ENCODE measurements at regions not wholly inside any gene's neighbourhood (a gene's known extent, or its start where the extent isn't known, plus 50 kb on each side); places are given as distances from the start of the nearest gene placed in this dataset.

GRCh38 chr4:181933471-181933870 lies 309.7 kb upstream of the TENM3 start:
- DNase-seq (ENCODE audit: unreplicated experiment), result no peak
- BruUV-seq (replicated peaks), result no TSS peak
- TF ChIP-seq, protein P1, sequence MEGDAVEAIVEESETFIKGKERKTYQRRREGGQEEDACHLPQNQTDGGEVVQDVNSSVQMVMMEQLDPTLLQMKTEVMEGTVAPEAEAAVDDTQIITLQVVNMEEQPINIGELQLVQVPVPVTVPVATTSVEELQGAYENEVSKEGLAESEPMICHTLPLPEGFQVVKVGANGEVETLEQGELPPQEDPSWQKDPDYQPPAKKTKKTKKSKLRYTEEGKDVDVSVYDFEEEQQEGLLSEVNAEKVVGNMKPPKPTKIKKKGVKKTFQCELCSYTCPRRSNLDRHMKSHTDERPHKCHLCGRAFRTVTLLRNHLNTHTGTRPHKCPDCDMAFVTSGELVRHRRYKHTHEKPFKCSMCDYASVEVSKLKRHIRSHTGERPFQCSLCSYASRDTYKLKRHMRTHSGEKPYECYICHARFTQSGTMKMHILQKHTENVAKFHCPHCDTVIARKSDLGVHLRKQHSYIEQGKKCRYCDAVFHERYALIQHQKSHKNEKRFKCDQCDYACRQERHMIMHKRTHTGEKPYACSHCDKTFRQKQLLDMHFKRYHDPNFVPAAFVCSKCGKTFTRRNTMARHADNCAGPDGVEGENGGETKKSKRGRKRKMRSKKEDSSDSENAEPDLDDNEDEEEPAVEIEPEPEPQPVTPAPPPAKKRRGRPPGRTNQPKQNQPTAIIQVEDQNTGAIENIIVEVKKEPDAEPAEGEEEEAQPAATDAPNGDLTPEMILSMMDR (IDR thresholded peaks at IDR 0.05; ENCODE audit: unreplicated experiment), result no peak
- H3K27ac Mint-ChIP-seq (ENCODE audit: low read depth, unreplicated experiment), result no peak overlapping the region
- H3K4me3 Mint-ChIP-seq (ENCODE audit: unreplicated experiment), result no peak overlapping the region
- CTCF ChIA-PET, result interaction anchor here (1.0 kb wide), 1 partner anchor 276 kb away, joined by 3 read pairs; no protein-coding TSS in a partner anchor
- H3K4me1 Mint-ChIP-seq (ENCODE audit: insufficient read depth, unreplicated experiment), result no peaks in the 10 kb centered on the region
- no peaks in the 10 kb centered on the region for H3K36me3 Mint-ChIP-seq (ENCODE audit: insufficient read depth, unreplicated experiment)
- intact Hi-C loops (cut with micrococcal nuclease), result loop anchor here (10.0 kb wide), 1 partner anchor 369 kb away; no protein-coding TSS in a partner anchor
- no peaks in the 10 kb centered on the region for H3K27me3 Mint-ChIP-seq (ENCODE audit: insufficient read depth, unreplicated experiment)
- H3K9me3 Mint-ChIP-seq (ENCODE audit: unreplicated experiment), result peaks cover 25% of the 10 kb centered on the region
- POLR2A ChIA-PET, result no interaction called here

GRCh38 chr4:181938631-181939030 lies 304.6 kb upstream of the TENM3 start:
- H3K36me3 Mint-ChIP-seq (ENCODE audit: insufficient read depth, unreplicated experiment), result no peaks in the 10 kb centered on the region
- no peak overlapping the region for H3K4me3 Mint-ChIP-seq (ENCODE audit: unreplicated experiment)
- peaks cover 6% of the 10 kb centered on the region for H3K4me1 Mint-ChIP-seq (ENCODE audit: insufficient read depth, unreplicated experiment)
- intact Hi-C loops (cut with micrococcal nuclease), result loop anchor here (1.0 to 10.0 kb wide), 3 partner anchors 206 to 868 kb away; no protein-coding TSS in a partner anchor
- H3K9me3 Mint-ChIP-seq (ENCODE audit: unreplicated experiment), result no peaks in the 10 kb centered on the region
- CTCF ChIA-PET, result interaction anchor here (0.7 kb wide), 1 partner anchor 522 kb away, joined by 3 read pairs; no protein-coding TSS in a partner anchor
- BruUV-seq (replicated peaks), result no TSS peak
- TF ChIP-seq, protein P1 (IDR thresholded peaks at IDR 0.05; ENCODE audit: unreplicated experiment), result no peak
- no peak for DNase-seq (ENCODE audit: unreplicated experiment)
- H3K27ac Mint-ChIP-seq (ENCODE audit: low read depth, unreplicated experiment), result no peak overlapping the region
- no peaks in the 10 kb centered on the region for H3K27me3 Mint-ChIP-seq (ENCODE audit: insufficient read depth, unreplicated experiment)
- POLR2A ChIA-PET, result interaction anchor here (1.2 kb wide), 1 partner anchor 30 kb away, joined by 4 read pairs; no protein-coding TSS in a partner anchor

DNA sequence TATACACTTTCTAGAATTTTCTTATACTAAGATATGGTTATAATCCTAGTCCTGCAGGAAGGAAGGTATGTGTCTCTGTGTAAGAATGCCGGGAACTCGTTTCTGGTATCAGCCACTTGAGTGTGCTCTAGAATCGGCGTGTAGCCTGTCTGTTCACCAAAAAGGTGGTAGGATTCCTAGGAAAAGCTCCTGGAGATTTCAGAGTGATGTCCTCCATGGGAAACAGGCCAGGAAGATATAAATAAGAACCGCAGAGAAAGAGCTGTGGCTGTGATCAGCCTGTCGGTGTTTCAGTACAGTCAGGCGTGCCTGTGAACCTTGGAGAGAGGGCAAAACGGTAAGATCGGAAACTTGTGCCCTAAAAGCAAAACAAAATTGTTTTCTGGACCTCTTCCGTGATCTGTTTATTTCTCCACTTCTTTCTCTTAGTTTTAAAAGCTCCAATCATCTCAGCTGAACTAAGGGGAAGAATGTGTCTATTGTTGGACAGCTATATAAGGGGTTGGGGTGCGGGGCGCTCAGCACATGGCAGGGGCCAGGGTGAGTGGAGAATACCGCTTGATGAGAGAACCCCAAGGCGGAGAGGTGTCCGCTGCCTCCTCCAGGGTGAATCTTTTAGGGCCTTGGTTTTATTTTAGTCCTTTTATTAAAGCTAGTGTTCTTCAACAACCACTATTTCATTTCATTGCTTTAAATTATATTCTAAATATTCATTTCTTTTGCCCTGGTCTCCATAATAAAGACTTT lies 303.8 kb upstream of the TENM3 start:
- Mint-ChIP-seq H3K4me1 (ENCODE audit: insufficient read depth, unreplicated experiment) (peaks cover 6% of the 10 kb centered on the region), H3K36me3 (ENCODE audit: insufficient read depth, unreplicated experiment) (no peaks in the 10 kb centered on the region), H3K27me3 (ENCODE audit: insufficient read depth, unreplicated experiment) (no peaks in the 10 kb centered on the region), H3K9me3 (ENCODE audit: unreplicated experiment) (no peaks in the 10 kb centered on the region), H3K27ac (ENCODE audit: low read depth, unreplicated experiment) (peak overlapping the region; percentile 43), H3K4me3 (ENCODE audit: unreplicated experiment) (no peak overlapping the region)
- intact Hi-C loops (cut with micrococcal nuclease), result loop anchor here (1.0 to 10.0 kb wide), 3 partner anchors 205 to 867 kb away; no protein-coding TSS in a partner anchor
- TF ChIP-seq, protein P1 (IDR thresholded peaks at IDR 0.05; ENCODE audit: unreplicated experiment), result peak; percentile 24
- ChIA-PET CTCF (interaction anchor here (0.6 to 0.7 kb wide), 4 partner anchors 24 to 548 kb away, joined by 3 to 4 read pairs (median 3); no protein-coding TSS in a partner anchor), POLR2A (interaction anchor here (1.2 kb wide), 1 partner anchor 31 kb away, joined by 4 read pairs; no protein-coding TSS in a partner anchor)
- peak; percentile 24 for DNase-seq (ENCODE audit: unreplicated experiment)
- no TSS peak for BruUV-seq (replicated peaks)

DNA sequence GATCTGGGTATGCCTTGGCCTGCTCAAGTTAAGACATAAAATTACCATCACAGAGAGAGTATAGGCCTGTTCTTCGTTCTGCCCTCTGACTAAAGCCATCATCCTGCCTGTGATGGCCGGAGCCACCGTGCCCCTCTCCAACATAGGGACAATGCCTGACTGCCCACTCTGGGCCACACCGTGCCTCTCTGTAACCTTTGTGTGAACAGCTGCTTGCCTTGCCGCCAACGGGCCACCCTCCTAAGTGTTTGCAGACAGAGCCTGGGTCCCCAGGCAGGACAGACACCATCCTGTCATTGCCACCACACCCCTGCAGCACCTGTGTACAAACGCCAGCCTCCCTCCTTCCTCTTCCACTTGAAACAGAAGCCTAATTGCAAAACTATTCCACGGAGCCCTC lies 298.7 kb upstream of the TENM3 start:
- BruUV-seq (replicated peaks), result no TSS peak
- DNase-seq (ENCODE audit: unreplicated experiment), result no peak
- H3K4me3 Mint-ChIP-seq (ENCODE audit: unreplicated experiment), result no peak overlapping the region
- intact Hi-C loops (cut with micrococcal nuclease), result no loop called here
- no peaks in the 10 kb centered on the region for H3K36me3 Mint-ChIP-seq (ENCODE audit: insufficient read depth, unreplicated experiment)
- TF ChIP-seq, protein P1 (IDR thresholded peaks at IDR 0.05; ENCODE audit: unreplicated experiment), result no peak
- H3K9me3 Mint-ChIP-seq (ENCODE audit: unreplicated experiment), result no peaks in the 10 kb centered on the region
- ChIA-PET CTCF (no interaction called here), POLR2A (no interaction called here)
- no peaks in the 10 kb centered on the region for H3K4me1 Mint-ChIP-seq (ENCODE audit: insufficient read depth, unreplicated experiment)
- no peak overlapping the region for H3K27ac Mint-ChIP-seq (ENCODE audit: low read depth, unreplicated experiment)
- no peaks in the 10 kb centered on the region for H3K27me3 Mint-ChIP-seq (ENCODE audit: insufficient read depth, unreplicated experiment)
